AG08395 (cell line): ENCODE measurements at regions not wholly inside any gene's neighbourhood (a gene's known extent, or its start where the extent isn't known, plus 50 kb on each side); places are given as distances from the start of the nearest gene placed in this dataset.
"Not testable (repeated sequence)": the region's sequence is repeated elsewhere in the genome, so short reads cannot be mapped to it uniquely, and the experiment has no call there.

Experiments
- DNase-seq: peaks from one replicate; pipeline ENCODE4 v3.0.0; 2012; ENCODE audit warnings: mixed read lengths, low spot score

DNA sequence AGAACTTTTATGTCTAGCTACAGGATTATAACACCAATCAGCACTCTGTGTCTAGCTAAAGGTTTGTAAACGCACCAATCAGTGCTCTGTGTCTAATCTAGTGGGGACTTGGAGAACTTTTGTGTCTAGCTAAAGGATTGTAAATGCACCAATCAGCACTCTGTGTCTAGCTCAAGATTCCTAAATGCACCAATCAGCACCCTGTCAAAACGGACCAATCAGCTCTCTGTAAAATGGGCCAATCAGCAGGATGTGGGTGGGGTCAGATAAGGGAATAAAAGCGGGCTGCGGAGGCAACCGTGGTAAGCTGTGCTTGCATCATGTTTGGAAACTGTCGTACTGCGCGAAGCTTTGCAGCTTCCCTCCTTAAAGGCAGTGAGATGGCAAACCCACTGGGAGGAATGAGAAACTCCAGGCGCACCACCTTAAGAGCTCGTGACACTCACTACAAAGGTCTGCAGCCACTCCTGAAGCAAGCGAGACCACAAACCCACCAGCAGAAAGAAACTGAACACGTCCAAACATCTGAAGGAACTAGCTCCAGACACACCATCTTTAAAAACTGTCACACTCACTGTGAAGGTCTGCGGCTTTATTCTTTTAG, 112.1 kb upstream of the DUSP22 start:
- not testable (repeated sequence) for DNase-seq

DNA sequence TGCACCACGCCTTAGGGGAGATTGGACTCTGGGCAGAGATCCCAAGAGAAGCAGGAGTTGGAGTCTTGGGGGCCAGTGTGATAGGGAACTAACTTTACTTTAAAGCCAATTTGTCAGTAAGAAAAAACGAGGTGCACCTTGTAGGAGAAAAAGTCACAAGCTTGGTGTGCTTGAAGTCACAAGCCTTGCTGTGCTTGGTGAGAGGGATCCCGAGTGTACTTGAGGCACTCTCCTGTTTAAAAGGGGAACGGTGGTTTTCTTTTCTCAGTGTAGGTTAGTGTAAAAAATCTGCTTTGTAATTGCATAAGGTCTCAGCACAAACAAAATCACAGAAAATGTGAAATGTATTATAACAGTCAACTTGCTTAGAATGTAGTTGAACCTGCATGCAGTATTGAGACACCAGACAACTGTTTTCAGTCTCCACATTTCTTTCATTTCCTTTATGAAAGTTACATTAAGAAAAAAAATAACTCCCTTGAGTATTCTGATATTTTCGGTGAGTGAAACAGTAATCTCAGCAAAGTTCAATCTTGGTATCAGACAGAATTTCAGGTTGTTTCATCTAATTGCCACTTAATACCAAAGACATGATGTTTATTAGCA, 111.1 kb upstream of the DUSP22 start:
- DNase-seq = no peak

DNA sequence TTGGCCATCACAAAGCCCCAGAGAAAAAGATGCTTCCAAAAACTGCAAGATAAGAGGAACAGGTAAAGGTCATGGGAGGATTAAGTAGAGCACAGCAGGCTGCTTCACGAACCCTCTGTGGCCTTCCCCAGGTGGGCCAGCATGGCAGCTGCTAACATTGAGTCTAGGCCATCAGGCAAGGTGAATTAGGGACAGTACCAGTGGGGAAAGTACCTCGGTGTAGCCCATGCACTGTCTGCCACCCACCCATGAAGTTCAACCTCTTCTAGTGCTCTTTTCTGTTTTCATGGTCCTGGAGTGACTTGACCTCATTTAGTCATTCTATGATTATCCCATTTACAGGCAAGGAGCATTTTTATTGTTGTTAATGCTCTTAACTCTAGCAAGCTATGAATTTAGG, 108.6 kb upstream of the DUSP22 start:
- no peak for DNase-seq

DNA sequence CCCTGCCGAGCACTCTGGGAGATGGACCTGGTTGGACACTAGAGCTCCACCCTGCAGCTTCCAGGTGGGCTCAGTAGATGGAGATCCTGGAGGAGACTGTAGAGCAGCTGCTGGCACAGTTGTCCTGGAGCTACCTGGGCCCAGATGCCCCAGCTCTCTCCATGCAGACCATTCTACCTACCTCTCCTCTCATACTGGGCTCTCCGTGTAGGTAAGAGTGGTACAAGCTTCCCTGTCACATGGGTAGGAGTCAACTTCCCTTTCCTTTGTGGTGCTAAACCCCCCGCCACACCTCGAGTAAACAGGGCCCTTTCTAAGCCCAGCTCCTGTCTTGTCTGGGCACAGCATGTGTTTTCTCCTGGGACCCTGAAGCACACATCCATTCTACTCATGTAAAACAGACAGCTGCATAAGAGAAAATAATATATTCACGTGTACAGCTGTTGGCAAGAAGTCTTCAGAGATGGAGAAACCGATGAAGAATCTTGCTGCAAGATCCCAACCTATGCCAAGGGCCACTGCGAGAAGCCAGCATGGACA, 108.1 kb upstream of the DUSP22 start:
- no peak for DNase-seq

DNA sequence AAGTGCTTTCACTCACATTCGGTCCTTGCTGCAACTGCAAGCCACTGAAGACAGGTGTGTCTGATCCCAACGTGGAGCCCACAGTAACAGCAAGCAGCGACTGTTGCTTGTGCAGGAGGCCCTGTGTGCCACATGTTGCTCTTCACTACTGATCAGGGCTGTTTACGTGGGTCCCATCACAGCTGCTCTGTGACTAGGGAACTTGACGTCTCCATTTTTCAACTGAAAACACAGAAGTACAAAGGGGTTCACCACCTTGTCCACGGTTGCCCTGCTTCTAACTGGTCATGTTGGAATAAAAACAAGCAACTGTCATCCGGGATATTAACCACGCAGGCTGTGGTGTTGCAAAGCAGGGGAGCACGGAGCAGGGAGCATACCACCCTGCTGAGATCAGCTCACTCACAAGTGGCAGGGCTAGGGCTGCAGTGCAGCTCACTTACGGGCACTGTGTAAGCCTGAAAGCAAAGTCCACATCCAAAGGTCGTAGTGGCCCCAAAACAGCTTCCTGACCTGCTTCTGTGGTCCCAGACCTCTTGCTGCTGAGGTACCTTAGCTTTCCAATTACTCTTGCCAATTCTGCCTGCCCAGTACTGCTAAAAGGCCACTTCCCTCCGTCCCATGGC, 105.8 kb upstream of the DUSP22 start:
- peak; percentile 40 for DNase-seq

DNA sequence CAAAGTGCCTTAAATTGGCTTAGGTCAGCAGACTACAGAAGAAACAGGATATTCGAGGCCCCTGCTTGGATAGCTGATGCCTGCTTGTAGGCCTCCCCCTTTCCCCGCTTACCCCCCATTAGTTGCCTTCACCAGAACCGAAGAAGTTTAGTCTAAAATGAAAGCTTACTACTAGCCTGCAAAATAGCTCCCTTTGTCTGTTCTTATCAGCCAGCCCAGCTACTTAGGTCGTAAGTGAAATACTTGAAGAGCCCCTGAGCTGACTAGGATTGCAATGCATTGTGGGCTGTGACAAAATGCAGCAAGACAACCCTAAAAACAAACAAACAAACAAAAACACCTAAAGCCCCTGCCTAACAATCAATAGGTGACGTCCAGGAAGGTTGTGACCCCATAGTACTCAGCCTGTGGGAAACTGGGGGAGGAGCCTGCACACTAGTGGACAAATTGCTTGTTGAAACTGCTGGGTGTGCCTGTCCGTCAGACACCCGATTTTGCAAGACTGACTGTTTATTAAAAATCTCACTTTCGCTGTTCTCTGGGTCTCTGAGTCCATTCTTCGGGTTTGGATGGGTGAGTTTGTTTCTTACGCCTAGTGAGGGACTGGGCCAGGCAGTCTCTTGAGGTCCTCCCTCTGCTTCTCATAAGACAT, 105.0 kb upstream of the DUSP22 start:
- DNase-seq = no peak

DNA sequence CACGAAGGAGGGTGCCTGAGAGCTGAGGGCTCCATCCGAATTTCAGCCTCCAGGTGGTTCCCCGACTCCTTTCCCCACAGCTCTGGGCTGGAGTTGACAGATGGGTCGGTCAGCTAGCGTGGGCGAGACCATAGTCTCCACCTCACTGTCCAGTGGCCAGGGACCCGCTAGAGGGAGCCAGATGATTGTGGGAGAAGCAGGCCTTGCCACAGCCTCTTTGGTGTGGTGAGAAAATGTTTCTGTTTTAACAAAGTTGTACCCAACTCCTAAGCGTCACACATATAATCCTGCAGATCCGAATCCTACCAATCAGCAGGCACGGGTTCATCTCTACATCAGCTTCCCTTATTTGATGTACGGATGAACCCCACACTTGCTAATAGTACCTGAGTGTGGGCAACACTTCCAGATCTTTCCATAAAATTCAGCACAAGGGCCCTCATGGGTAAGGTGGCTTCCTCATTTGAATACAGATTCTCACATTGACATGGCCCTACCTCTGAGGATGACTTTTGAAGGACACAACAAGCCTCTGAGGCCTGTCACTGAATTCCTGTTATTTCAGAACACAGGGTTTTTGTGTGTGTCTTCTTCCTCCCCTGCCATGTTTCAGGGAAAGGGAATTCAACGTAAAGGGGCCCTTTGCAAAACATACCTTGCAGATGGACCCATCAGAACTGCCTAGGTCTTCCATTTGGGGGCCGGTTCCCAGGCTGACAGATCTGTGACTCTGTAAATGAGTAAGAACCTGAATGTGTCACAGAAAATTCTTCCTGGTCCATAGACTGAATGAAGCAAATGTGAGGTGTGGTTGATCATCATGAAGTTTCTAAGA, 103.2 kb upstream of the DUSP22 start:
- peak; percentile 84 for DNase-seq

DNA sequence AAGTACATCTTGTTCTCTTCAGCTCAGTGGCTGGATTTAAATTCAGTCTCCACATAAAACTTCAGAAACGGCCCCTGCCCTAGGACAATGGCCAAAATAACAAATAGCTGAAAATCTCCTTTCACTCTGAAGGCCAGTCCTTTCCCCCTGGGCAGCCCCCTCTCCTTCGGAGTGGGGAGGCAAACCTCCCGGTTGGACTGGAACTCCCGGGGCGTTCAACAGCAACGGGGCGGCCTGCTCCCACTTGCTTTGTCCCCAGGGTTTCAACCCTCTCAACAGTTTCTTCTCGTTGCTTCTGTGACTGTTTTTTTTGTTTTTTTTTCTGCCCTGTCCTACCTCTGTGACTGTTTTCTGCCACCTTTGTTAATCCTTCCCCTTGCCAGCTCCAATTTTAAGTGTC, 102.6 kb upstream of the DUSP22 start:
- no peak for DNase-seq

DNA sequence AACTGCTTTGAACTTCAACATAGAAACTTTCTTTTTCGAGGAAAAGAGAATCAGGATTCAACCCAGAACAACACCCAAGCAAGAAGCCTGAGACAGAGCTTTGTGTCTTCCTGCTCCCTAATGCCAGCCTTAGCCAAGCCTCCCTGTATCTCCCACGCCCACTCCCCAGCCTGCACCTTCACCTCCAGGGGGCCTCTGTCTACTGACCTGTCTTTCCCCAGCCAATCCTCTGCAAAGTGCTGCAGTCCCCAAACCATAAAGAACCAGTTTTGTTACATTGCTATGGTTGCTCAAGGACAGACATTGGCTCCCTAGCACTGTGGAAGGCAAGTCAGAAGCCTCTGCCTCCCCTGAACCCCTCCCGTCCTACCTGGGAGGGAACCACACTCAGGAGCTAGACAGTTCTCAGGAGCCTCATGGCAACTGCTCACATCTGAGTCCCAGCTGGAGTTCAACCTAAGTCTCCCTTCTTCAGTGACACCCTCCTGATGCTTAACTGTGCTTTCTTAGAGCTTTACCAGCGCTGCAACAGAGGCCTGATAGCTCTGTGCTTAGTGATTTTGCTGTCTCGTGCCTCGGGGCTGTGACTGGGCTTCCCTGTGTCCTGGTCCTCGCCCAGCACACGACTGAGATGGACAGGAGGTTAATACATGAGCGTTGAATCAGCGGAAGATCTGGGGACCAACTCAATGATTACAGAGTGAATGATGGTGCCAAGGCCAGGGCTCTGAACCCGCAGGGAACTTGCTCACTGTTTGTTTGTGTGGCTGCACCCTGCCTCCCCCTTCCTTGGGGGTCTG, 101.5 kb upstream of the DUSP22 start:
- no peak for DNase-seq

DNA sequence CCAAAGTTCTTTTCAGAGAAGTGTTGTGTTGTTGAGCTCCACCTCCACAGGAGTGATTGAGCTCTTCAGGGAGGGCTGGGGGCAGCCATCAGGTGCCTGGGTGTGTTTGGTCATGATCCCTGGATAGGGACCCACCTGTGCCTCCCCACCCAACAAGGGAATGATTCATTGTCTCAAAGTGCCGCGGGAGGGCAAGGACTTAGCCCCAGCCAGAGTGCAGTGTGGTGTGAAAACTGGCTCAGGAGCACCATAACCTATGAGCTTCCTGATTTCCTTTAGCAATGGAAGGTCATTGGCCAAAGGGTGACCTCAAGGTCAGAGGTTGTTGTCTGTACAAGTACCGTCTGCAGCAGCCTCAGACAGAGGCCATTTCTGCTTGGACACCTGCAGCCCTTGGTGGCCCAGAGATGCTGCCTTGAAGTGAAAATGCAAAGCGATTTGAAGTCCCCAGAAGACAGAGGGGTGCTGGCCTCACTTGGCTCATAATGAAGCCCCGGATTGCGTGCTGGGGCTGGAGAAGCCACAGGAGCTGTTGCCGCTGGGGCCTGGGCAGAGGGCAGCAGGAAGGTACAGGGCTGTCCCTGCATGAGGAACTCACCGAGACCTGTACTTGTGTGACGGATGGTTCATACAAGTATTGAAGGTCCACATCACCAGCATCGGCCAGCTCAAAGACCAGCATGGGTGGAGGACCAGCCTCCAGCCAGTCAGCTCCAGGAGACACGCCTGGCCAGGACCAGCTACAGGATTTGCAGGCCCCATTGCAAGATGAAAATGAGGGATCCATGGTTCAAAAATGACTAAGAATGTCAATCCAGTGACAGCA, 100.6 kb upstream of the DUSP22 start:
- no peak for DNase-seq

DNA sequence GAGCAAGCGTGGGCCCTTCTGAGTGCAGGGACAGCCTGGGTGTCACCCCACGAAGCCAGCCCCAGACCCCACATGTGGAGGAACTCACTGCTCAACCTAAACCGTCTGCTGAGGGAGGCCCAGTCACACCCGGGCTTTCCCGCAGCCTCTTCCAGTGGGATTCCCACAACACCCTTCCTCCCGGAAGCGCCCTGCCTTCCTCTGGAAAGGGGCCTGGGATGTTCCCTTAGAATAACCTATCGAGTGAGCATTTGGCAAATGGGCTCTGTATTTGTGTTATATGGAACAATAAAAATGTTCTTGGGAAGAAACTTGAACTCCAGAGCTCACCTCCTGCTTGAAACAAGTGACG, 100.0 kb upstream of the DUSP22 start:
- DNase-seq = no peak

DNA sequence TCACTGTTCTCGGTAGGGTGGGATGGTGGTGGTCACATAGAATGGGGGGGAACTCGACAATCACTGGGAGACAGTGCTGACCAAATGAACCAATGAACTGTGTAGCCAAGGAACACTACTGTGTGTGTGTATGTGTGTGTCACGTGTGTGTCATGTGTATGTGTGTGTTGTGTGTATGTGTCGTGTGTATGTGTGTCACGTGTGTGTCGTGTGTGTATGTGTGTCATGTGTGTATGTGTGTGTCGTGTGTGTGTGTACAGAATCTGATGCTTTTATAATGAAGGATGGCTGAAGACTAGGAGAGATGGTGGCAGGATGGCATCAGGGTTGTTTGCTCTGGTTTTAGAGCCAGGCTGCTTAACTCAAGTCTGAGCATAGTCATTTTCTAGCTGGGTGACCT, 99.1 kb upstream of the DUSP22 start:
- no peak for DNase-seq

DNA sequence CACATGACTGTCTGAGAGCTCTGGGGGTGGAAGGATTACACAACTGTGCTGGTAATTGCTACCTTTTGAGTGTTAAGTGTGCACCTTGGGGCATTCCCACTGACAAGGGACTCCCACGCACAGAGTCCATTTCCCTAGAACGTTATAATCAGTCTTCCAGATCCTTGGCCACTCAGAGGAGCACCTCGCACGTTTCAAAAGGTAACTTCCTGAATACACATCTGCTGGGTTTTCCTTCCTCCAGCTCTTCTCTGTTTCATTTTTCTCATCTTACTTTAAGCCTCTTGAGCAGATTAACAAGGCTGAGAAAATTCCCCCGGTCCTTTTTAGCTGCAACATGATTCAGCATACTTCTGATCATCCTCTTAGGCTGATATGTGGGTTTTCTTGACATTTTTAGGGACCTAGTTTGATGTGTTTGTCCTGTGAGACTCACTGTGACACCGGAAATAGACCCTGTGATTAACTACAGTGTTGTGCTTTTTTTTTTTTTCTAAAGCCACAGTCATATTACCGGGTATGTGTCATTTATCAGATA, 98.4 kb upstream of the DUSP22 start:
- DNase-seq = no peak

DNA sequence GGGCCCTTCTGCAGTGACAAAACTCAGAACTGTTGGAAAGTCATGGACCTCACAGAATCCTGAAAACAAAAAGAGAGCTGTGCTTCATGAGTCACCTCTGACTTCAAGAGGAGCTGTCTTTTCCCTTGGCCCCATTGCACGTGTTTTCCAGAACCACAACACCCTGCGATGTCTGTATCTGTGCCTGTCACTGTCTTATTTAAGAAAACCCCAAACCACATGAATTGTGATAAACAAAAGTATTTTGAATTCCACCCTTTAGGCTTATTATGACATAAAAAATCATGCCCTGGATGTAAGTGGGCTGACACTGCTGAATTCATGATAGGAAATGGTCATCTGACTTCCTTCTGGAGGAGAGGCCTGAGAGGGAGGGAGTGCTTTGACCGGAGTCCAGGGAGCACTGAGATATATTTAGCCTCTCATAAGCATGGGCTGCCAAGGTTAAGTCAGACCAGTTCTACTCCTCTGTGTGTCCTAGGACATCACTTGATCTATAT, 96.4 kb upstream of the DUSP22 start:
- peak; percentile 46 for DNase-seq

DNA sequence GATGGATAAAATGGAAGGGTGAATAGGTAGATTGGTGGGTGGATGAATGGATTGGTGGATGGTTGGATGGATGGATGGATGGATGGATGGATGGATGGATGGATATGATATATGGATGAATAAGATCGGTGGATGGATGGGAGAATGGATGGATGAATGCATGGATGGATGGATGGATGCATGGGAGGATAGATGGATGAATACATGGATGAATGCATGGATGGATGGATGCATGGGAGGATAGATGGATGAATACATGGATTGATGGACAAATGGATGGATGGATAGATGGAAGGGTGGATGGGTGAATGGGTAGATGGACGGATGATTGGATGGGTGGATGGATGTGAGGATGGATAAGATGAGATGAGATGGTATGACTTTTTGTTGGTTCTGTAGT, 95.7 kb upstream of the DUSP22 start:
- DNase-seq = no peak

DNA sequence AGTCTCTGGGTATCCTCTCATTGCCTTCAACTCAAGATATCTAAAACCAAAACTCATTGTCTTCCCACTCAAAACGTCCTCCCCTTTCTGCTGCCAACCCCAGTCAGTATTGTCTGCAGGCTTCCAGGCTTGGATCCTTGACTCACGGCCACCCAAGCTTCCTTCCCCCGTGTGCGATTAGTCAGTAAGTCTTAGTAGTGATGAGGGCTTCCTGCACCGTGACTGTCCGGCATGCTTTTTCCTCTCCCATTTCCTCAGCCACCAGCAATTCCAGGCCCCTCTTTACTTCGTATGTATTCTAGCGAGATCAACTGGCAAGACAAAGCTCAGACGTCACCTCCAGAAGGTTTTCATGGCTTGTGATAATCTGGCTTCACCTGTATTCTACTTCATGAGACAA, 88.6 kb upstream of the DUSP22 start:
- DNase-seq = no peak

DNA sequence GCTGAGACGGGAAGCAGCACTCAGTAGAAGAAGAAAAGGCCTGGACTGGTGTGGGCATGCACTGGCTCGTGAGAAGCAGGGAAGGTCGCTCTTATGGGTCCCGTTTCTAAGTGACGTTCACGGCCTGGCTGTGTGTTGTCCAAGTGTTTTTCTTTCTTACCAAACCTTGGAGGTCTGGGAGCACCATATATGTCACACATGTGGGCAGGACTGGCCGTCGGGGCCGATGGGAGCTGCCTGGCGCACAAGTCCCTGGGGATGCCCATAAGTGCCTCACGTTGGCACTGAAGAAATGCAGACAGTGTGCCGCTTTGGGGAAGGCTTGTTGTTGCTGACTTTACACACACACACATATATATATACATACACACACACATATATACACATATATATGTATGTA, 86.0 kb upstream of the DUSP22 start:
- DNase-seq = no peak

DNA sequence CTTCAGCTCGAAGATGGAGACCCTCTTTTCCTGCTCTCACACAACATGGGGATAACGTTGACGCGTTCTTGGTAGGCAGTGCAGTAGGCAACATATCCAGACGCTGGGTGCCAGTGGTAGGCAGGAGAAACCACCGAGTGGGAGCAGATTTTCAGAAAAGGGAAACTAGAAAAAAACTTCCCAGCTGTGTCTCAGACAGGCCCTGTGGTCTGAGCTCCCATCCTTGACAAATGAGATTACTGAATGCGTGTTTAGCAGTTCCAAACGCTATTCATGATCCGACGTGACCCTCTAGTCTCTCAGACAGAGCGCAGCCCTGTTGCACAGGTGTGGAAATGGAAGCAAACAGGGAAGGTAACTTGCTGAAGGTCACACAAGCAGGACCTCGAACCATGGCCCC, 83.9 kb upstream of the DUSP22 start:
- DNase-seq = no peak

DNA sequence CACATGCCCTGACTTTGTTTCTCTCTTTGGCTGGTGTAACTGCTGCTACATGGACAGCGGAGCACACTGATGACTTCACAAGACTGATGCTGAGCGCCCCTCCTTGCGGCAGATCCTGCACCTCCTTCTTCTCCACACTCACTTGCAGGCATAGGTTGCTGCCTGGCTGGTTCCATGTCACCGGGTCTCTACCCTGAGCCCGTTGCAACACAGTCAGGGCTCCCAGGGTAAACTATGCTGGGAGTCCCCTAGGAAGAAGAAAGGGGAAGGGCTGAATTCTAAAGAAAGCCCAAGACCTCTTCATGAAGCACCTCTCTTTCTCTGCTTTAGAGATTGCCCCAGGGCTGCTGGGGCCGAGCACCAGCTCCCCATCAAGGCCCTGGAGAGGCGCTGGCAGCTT, 83.3 kb upstream of the DUSP22 start:
- no peak for DNase-seq
